Left forelimb (tissue), 1 donor: ENCODE measurements at regions not wholly inside any gene's neighbourhood (a gene's known extent, or its start where the extent isn't known, plus 50 kb on each side); places are given as distances from the start of the nearest gene placed in this dataset.
"Not testable (repeated sequence)": the region's sequence is repeated elsewhere in the genome, so short reads cannot be mapped to it uniquely, and the experiment has no call there.

ENCODE experiments used
- DNase-seq: peaks from one replicate; pipeline ENCODE4 v3.0.0-alpha.2; 2018; ENCODE audit warnings: low spot score

DNA sequence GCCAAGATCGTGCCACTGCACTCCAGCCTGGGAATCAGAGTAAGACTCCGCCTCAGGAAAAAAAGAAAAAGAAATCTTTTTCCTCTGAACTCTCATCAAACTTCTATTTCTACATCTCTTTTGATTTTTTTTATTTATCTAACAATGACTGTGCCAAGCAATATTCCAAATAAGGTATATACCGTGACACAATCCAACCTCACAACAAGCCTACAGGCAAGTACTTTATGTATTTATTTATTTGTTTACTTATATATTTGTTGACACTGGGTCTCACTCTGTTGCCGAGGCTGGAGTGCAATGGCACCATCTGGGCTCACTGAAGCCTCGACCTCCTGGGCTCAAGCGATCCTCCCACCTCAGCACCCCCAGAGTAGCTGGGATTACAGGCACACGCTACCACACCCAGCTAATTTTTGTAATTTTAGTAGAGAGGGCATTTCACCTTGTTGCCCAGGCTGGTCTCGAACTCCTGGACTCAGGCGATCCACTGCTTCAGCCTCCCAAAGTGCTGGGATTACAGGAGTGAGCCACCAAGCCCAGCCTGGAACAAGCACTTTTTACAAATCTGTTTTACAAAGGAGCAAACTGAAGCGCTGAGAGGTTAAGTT, 94.9 kb upstream of the CHD2 start:
- peak; percentile 50 for DNase-seq

DNA sequence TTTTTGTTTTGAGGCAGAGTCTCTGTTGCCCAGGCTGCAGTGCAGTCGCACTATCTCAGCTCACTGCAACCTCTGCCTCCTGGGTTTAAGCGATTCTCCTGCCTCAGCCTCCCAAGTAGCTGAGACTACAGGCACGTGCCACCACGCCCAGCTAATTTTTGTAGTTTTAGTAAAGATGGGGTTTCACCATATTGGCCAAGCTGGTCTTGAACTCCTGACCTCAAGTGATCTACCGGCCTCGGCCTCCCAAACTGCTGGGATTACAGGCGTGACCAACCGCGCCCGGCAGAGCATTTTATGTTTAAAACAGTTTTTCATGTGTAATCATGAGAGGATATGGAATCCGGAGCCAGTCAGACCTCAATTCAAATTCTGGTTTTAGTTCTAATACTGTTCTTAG, 94.0 kb upstream of the CHD2 start:
- DNase-seq = not testable (repeated sequence)

DNA sequence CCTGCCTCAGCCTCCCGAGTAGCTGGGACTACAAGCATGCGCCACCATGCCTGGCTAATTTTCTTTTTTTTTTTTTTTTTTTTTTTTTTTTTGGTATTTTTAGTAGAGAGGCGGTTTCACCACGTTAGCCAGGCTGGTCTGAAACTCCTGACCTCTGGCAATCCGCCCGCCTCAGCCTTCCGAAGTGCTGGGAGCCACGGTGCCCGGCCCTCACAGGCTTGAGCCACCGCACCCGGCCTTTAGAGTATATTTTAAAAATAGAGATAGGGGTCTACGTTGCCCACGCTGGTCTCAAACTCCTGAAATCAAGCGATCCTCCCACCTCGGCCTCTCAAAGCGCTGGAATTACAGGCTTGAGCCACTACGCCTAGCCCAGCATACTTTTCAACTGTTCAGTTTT, 93.4 kb upstream of the CHD2 start:
- DNase-seq = peak; percentile 42

DNA sequence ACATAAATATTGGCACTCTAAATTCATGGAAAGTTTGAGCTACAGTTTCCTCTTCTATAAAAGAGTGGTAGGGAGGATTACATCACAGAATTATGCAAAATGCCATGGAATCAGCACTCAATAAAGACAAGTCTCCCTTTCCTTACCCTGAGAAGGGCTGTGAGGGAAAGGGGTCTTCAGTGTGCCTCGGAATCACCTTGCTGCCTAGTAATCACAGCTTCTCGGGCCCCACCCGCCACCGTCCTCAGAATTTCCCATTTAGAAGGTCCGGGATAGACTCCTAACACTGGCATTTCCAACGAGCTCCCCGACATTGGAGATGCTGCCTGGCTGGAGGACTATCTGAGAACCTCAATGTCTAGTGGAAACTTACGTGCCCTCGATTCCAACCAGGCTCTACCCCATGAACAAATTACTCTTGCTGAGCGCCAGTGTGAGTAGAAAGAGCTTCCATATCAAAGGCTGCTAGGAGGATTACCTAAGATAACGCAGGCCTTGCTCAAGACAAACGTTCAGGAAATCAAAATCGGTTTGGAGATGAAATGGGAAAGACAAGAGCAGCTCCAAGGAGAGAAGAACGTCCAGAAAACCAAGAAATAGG, 92.1 kb upstream of the CHD2 start:
- DNase-seq = no peak

DNA sequence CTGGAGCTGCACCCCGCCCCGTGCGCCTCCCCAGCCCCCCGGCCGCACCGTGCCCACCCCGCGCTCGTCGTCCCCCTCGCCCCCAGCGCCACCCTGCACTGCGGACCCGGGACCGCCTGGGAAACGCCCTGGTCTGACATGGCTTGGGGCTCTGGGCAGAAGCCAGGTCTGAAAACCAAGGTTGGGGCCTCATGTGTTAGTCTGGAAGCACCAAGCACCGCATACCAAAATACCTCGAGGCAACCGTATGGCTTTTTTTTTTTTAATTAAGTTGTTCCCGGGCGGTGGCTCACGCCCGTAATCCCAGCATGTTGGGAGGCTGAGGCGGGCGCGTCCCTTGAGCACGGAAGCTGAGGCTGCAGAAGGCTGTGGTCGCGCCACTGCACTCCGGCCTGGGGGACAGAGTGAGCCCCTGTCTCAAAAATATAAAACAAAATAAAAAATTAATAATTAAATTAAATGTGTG, 91.5 kb upstream of the CHD2 start:
- peak; percentile 78 for DNase-seq

DNA sequence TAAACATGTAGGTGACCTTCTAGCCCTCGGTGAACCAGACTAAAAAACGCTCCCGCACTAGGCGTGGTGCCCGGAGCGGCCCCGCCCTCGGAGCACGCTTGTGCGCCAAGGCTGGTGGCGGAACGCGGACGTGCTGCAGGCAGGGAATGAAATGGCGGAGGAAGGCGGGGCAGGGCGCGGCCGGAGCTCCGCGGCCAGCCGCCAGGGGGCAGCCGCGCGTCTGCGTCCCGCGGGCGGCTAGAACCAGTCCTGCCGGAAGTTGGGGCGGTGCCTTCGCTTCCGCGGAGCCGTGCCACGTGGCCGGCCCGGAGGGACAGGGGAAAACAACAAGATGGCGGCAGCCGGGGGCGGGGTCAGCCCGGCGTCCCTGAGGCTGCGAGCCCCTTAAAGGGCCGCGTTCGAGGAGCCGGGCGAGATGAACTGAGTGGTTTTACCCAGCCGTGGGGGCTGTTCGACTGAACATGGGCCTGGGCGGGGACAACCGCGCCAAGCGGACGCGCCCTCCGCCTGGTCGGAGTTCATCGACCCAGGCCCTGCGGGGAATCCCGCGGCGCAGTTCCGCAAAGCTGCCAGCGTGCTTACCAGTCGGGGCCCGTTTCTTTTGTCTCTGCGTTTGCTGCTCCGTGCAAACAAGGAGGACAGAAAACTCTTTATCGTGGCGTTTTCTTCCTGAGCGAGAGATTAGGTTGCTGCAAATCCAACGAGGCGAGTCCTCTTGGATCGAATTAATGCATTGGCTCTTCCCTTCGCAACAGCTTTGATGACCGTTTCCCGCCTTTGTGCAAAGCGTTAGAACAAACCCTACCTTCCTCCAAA, 90.9 kb upstream of the CHD2 start:
- peak; percentile 100 for DNase-seq

DNA sequence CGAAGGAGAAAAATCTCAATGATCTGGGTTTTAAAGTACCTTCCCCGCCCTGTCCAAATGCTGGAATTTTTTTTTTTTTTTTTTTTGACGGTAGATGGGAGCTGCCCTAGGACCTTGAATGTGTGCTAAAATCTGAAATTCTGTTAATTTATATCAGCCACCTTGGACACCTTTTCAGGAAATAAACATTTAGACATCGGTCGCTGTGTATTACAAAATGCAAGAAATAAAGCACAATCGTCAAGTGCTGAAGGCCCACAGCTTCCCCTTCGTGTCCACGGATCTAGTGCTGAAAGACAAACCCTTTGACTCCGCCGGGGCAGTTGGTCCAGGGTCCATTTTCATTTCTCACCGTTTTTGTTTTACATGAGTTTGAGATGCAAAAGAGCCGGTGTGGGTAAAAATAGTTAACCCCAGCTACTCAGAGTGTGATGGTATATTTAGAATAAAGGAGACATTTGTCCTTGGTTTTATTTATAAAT, 90.2 kb upstream of the CHD2 start:
- DNase-seq = peak; percentile 66

DNA sequence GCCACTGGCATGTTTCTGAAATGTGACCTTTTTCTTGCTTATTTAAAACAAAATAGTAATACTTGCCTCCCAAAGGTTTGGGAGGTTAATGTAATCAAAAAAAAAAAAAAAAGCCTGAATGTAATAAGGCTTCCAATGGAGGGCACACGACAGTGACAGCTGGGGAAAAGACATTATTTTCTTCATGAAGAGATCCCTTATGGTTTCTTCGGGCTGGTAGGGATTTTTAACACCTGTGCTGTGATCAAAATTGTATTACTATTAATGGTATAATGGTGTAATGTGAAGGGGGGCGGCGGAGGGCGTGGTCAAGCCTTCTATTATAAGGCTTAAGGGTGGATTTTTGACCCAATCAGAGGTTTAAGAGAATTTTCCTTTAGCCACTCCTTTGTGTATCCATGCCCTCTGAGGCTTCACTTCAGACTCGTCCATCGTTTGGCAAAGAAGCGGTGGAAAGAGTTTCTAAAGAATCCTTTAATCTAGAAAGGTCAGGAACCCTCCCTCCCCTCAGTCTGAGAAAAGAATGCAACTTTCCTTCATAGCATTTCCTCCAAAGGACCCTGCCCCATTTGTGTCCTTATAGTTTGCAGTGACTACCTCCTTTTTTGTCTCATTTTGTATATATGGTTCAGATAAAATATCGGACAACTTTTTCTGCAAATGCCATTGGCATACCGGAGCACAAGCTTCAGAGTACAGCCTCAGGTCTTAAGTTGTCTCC, 89.5 kb upstream of the CHD2 start:
- DNase-seq = no peak

DNA sequence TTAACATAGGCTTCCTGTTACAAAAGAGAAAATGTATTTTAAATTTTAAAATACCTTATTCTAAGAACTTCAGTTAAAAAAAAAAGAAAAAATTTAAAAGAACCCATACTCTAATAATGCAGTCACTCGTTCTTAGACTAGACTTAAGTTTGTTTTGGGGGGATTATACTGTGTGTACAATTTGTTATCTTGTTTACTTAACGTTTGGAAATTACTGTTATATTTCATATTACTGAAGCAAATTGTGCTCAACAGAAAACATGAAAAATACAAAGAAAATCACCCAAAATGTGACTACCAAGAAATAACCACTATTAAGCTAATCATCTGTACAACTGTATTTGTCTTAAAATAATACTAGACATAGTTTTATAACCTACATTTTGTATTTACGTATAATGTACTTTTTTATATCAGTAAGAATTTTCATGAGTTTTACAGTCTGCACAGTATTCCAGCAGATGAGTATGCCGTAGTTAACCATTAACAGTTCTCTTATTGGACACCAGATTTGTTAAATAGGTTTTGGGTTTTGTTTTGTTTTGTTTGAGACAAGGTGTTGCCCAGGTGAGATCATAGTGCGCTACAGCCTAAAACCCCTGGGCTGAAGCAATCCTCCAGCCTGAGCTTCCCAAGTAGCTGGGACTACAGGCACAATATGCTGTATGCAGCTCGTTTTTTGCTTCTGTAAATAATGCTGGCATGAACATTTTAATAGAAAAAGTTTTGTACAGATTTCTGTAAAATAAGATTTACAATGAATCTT, 88.8 kb upstream of the CHD2 start:
- no peak for DNase-seq

DNA sequence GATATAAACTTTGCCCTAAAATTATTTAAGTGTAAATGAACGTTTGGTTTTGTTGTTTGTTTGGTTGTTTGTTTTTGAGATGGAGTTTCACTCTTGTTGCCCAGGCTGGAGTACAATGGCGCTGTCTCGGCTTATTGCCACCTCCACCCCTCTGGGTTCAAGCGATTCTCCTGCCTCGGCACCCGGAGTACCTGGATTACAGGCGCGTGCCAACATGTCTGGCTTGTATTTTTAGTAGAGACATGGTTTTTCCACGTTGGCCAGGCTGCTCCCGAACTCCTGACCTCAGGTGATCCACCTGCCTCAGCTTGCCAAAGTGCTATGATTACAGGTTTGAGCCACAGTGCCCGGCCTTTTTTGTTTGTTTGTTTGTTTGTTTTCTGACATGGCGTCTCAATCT, 87.9 kb upstream of the CHD2 start:
- DNase-seq = no peak

DNA sequence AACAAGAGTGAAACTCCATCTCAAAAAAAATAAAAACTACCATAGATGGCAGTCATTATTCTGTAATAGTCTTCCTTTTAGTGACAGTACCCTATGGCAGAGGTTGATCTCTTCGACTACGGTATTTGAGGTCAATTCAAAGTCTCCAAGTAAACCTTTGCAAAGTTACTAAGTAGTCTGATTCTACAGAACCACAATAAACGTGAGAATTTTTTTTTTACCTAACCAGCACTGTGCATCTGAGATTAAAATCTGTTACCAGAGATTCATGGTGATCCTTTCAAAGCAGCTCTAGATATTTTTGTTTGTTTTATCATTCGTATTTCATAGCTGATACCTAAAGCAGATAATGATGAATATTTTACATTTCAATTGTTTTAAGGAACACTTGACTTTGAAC, 86.6 kb upstream of the CHD2 start:
- DNase-seq = no peak

DNA sequence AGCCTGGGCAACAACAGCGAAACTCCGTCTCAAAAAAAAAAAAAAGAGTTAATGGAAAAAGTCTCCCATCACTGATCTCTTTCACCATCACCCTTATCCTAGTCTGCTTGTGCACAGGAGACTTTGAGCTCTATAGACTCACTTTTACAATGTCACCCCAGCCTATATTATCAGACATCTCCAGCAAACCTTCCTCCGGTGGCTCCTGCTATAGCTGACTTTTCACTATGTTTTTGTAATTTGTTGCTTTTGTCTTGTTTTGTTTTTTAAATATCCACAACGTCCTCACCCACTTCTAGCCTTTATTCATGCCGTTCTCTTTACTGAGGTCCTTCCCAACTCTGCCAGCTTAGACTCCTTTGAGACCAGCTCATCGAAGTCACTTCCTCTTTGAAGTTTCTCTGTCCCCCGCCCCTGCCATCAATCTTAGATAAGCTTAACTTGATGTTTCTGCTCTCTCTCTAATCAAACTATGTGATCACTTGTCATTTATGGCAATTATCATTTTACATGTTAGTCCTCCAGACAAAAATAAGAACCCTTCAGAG, 82.7 kb upstream of the CHD2 start:
- no peak for DNase-seq

DNA sequence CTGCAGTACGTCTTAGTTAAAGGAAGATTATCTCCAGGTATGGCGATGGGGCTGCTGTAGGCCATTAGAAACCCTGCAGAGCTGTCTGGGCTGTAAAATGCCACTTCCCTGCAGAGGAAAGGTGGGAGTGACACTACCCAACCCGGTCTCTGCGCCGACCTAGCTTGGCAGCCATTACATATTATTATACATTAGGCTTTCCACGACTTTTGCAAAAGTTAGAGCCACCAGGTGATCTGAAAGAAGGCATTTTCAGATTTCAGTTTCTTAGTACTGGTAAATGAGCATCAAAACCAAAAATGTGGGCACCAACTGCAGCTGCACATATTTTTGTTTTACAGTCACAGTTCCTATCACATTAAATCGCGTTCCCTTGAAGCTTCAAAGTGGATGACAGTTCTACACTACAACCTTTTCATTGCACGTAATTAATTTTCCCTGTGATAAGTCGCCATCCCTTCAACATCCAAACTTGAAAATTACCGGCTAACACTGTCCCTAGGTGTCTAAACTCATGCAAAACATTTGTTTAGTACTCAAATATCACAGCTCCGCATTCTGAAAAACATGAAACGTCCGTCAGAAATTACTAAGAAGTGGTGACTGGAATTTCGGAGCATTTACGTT, 81.4 kb upstream of the CHD2 start:
- no peak for DNase-seq

DNA sequence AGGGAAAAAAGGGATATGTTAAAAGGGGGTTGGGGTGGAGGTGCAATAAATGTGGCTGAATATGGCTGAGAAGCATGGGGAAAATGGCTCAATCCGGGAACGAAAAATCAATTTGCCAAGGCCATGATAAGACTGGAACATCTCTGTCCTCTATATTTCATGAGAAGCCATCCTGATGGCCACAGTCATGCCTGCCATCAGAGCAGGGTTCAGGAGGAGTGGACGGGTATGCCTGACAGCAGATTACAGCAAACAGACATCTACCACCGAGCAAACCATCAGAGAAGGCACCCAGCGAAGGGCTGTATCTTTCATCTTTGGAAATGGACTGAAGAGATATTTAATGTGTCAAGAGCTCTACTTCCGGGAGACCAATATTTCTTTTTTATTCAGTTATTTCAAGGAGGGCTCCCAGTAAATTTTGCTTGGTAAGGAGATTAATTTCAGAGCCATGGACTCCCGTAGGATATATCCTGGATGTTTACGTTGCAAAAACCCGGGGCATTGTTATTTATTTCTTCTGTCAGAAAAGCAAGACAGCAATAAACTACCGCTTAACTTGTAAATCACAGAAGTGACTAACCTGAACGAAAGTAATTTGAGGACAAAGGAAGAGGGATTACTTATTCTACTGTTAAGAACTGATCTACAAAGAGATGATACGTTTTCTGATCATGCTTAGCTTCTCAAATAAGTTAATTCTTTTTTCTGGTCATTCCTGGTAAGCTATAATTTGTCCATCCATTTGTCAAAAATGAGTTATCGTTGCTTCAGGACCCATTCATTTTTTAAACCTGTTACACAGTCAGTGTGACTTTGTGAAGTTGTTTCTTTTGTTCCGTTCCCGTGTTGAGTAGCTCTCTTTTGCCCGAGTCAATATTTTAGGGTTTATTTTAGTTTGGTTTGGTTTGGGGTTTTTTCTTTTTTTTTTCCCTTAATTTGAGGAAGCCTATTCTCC, 80.6 kb upstream of the CHD2 start:
- no peak for DNase-seq

DNA sequence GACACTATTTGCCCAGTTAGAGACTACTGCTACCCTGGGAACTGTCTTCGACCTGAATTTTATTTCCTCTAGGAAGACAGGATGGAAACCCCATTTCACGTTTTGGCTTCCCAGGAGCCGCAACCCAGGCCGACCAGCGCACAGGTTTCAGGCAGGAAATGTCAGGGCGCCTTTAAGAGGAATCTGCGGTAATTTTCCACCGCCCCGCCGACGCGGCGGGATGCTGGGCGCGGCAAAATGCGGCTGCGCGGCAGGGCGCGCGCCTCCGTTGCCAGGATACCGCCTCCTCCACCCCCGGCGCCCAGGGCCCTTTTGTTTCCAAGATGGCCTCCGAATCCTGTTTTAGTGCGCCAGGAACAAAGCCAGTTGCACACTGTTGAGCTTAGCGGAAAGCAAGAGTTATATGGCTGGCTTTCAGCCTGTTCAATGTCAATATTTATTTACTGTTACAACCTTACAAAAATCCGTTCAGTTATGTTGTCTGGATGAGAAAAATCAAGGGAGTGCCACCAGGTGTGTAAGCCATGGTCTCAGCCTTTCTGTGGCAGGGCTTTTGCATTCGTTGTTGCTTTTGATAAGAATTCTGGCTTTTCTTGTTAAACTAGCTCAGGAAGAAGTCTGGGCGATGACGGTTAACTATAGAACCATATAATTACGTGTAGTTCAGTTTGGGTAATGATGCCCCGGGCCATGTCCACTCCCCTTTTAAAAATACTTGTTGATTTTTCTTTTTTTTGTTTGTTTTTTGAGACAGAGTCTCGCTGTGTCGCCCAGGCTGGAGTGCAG, 79.7 kb upstream of the CHD2 start:
- peak; percentile 95 for DNase-seq

DNA sequence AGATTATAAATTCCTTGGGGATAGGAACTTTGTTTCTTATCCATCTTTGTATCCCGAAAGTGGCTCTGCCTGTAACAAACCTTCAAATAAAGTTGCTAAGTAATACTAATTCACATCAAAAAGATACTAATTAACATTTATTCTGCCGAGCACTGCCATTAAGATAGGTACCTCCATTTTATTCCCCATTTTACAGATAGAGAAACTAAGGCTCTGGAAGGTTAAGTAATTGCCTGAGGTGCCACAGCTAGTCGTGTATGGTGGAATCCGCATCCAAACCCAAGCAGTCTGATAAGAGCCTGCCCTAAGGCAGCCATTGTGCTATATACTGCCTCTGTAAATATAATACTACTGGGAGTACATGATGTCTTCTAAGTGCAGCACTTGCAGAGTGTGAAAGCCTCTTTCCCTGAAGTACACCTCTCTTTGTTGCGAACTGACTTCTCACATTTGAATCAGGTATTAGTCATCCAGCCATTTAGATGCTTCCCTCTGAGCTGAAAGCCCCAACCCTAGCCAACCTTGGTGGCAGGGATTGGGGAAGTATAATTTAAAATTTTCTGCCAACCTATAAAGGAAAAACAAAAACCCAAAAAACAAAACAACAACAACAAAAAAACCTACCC, 78.5 kb upstream of the CHD2 start:
- no peak for DNase-seq

DNA sequence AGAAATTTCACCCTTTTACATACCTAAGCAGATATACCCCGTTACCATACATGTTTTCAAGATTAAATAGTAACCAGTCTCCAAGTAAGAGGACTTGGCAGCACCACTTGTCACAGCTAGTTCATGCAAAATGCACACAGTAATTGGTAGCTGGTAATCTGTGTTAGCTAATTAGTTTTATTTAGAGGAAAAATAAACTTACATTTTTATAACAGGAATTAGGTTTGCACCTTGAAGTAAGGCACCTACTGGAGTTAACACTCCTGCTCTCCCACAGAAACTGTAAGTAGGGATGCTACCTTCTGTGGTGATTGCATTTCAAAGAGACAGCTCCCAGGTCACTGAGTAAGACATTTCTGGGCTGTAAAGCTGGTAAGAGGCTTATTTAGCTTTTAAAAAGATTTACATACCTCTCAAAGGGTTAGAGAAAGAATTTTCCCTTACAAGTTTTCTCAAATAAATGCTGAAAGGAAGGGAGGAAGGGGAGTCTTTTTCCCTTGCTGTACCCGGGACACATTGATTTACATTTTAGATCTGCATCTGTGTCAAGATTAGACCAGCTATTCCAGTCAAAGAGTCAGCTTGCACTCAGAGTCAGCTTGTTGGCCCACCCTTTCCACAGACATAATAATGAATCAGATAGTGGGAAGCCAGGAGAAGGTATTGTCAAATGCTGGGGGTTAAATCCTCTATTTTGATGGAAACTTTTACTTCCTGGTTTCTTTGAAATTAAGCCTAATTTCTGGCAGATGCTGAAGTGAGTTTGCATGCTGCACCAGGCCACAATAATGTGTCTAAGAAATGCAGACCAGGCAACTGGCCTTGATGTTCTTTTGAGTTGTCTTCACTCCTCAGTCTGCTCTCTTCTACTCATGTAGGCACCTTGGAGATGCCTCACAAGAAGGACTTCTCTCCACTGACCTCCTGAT, 77.6 kb upstream of the CHD2 start:
- DNase-seq = no peak
